ENCODE measurements at regions not wholly inside any gene's neighbourhood (a gene's known extent, or its start where the extent isn't known, plus 50 kb on each side); places are given as distances from the start of the nearest gene placed in this dataset.
"Not testable (repeated sequence)": the region's sequence is repeated elsewhere in the genome, so short reads cannot be mapped to it uniquely, and the experiment has no call there.

GRCh38 chr4:164058776-164059445 is 564.4 kb downstream of the TMA16 start:
- no peak for DNase-seq (ENCODE audit: low read depth in 4 of 4, low spot score in 3 of 4)

GRCh38 chr4:164060456-164060855 is 566.0 kb downstream of the TMA16 start:
- no peak for DNase-seq (ENCODE audit: low read depth in 4 of 4, low spot score in 3 of 4)

- no peak for DNase-seq (ENCODE audit: low read depth in 4 of 4, low spot score in 3 of 4)
These were observed 573.9 kb downstream of the TMA16 start for GRCh38 chr4:164068392-164068791.

- DNase-seq (ENCODE audit: low read depth in 4 of 4, low spot score in 3 of 4) = no peak
These were observed 576.1 kb downstream of the TMA16 start for GRCh38 chr4:164070625-164071024.

- DNase-seq (ENCODE audit: low read depth in 4 of 4, low spot score in 3 of 4) = no peak
These were observed 586.9 kb downstream of the TMA16 start for GRCh38 chr4:164081371-164081770.

- no peak for DNase-seq (ENCODE audit: low read depth in 4 of 4, low spot score in 3 of 4)
These were observed 587.3 kb downstream of the TMA16 start for GRCh38 chr4:164081801-164082200.

- DNase-seq (ENCODE audit: low read depth in 4 of 4, low spot score in 3 of 4) = no peak
These were observed 593.2 kb downstream of the TMA16 start for GRCh38 chr4:164087733-164088132.

- no peak for DNase-seq (ENCODE audit: low read depth in 4 of 4, low spot score in 3 of 4)
These were observed 601.0 kb downstream of the TMA16 start for GRCh38 chr4:164095313-164096110.

GRCh38 chr4:164096766-164097518 is 602.5 kb downstream of the TMA16 start:
- no peak for DNase-seq (ENCODE audit: low read depth in 4 of 4, low spot score in 3 of 4)

- not testable (repeated sequence) for DNase-seq (ENCODE audit: low read depth in 4 of 4, low spot score in 3 of 4)
These were observed 606.4 kb downstream of the TMA16 start for GRCh38 chr4:164100741-164101365.

GRCh38 chr4:164108971-164109370 is 614.5 kb downstream of the TMA16 start:
- no peak for DNase-seq (ENCODE audit: low read depth in 4 of 4, low spot score in 3 of 4)

GRCh38 chr4:164109503-164109902 is 615.0 kb downstream of the TMA16 start:
- DNase-seq (ENCODE audit: low read depth in 4 of 4, low spot score in 3 of 4) = no peak

- DNase-seq (ENCODE audit: low read depth in 4 of 4, low spot score in 3 of 4) = no peak
These were observed 620.7 kb downstream of the TMA16 start for GRCh38 chr4:164115236-164115635.

- no peak for DNase-seq (ENCODE audit: low read depth in 4 of 4, low spot score in 3 of 4)
These were observed 621.8 kb downstream of the TMA16 start for GRCh38 chr4:164116286-164116685.

- DNase-seq (ENCODE audit: low read depth in 4 of 4, low spot score in 3 of 4) = no peak
These were observed 619.5 kb upstream of the SMIM31 start for GRCh38 chr4:164134388-164134787.

- no peak for DNase-seq (ENCODE audit: low read depth in 4 of 4, low spot score in 3 of 4)
These were observed 617.7 kb upstream of the SMIM31 start for GRCh38 chr4:164136180-164136616.

- no peak for DNase-seq (ENCODE audit: low read depth in 4 of 4, low spot score in 3 of 4)
These were observed 615.4 kb upstream of the SMIM31 start for GRCh38 chr4:164138521-164138920.

- DNase-seq (ENCODE audit: low read depth in 4 of 4, low spot score in 3 of 4) = no peak
These were observed 614.6 kb upstream of the SMIM31 start for GRCh38 chr4:164139291-164139690.

- DNase-seq (ENCODE audit: low read depth in 4 of 4, low spot score in 3 of 4) = not testable (repeated sequence)
These were observed 612.1 kb upstream of the SMIM31 start for GRCh38 chr4:164141755-164142375.

- no peak for DNase-seq (ENCODE audit: low read depth in 4 of 4, low spot score in 3 of 4)
These were observed 599.5 kb upstream of the SMIM31 start for GRCh38 chr4:164154416-164154815.

Measured in left renal pelvis (tissue), 4 donors.